ENCODE measurements at regions not wholly inside any gene's neighbourhood (a gene's known extent, or its start where the extent isn't known, plus 50 kb on each side); places are given as distances from the start of the nearest gene placed in this dataset.
A peak's percentile ranks its signal among the peaks of the same experiment; 100 is the strongest.

GRCh38 chr1:102178480-102178879 lies 181.8 kb upstream of the OLFM3 start:
- no peak overlapping the region for H2AFZ ChIP-seq (ENCODE audit: low read depth)
- TF ChIP-seq CTCF (conservative IDR thresholded peaks at IDR 0.05; ENCODE audit: low read depth, low read length): no peak
- no peak overlapping the region for H3K4me2 ChIP-seq
- H4K20me1 ChIP-seq (ENCODE audit: insufficient read depth): no peaks in the 10 kb centered on the region
- H3K4me1 ChIP-seq (ENCODE audit: low read depth, poor library complexity, severe bottlenecking): no peaks in the 10 kb centered on the region
- no peaks in the 10 kb centered on the region for H3K36me3 ChIP-seq (ENCODE audit: insufficient read depth)
- no peak overlapping the region for H3K9ac ChIP-seq
- no peak overlapping the region for H3K4me3 ChIP-seq (IDR thresholded peaks at IDR 0.05; ENCODE audit: insufficient read depth, low read depth, low read length)
- H3K27ac ChIP-seq: no peak overlapping the region
- H3K27me3 ChIP-seq (ENCODE audit: insufficient read depth, low read depth): no peaks in the 10 kb centered on the region
- no peaks in the 10 kb centered on the region for H3K79me2 ChIP-seq (ENCODE audit: insufficient read depth, low read depth)

- TF ChIP-seq CTCF (conservative IDR thresholded peaks at IDR 0.05; ENCODE audit: low read depth, low read length): peak; percentile 65
- no peak overlapping the region for H2AFZ ChIP-seq (ENCODE audit: low read depth)
- H3K4me3 ChIP-seq (IDR thresholded peaks at IDR 0.05; ENCODE audit: insufficient read depth, low read depth, low read length): no peak overlapping the region
- no peak overlapping the region for H3K9ac ChIP-seq
- H3K79me2 ChIP-seq (ENCODE audit: insufficient read depth, low read depth): no peaks in the 10 kb centered on the region
- no peaks in the 10 kb centered on the region for H3K4me1 ChIP-seq (ENCODE audit: low read depth, poor library complexity, severe bottlenecking)
- no peak overlapping the region for H3K4me2 ChIP-seq
- no peak overlapping the region for H3K27ac ChIP-seq
- no peaks in the 10 kb centered on the region for H3K36me3 ChIP-seq (ENCODE audit: insufficient read depth)
- no peaks in the 10 kb centered on the region for H3K27me3 ChIP-seq (ENCODE audit: insufficient read depth, low read depth)
- no peaks in the 10 kb centered on the region for H4K20me1 ChIP-seq (ENCODE audit: insufficient read depth)
These were observed 177.6 kb upstream of the OLFM3 start for GRCh38 chr1:102174259-102174863.

GRCh38 chr1:102172200-102172599 lies 175.5 kb upstream of the OLFM3 start:
- H3K4me3 ChIP-seq (IDR thresholded peaks at IDR 0.05; ENCODE audit: insufficient read depth, low read depth, low read length): no peak overlapping the region
- TF ChIP-seq CTCF (conservative IDR thresholded peaks at IDR 0.05; ENCODE audit: low read depth, low read length): no peak
- H3K36me3 ChIP-seq (ENCODE audit: insufficient read depth): no peaks in the 10 kb centered on the region
- H3K79me2 ChIP-seq (ENCODE audit: insufficient read depth, low read depth): no peaks in the 10 kb centered on the region
- H3K27ac ChIP-seq: no peak overlapping the region
- H2AFZ ChIP-seq (ENCODE audit: low read depth): no peak overlapping the region
- H3K27me3 ChIP-seq (ENCODE audit: insufficient read depth, low read depth): no peaks in the 10 kb centered on the region
- no peak overlapping the region for H3K4me2 ChIP-seq
- H4K20me1 ChIP-seq (ENCODE audit: insufficient read depth): no peaks in the 10 kb centered on the region
- no peaks in the 10 kb centered on the region for H3K4me1 ChIP-seq (ENCODE audit: low read depth, poor library complexity, severe bottlenecking)
- H3K9ac ChIP-seq: no peak overlapping the region

- TF ChIP-seq CTCF (conservative IDR thresholded peaks at IDR 0.05; ENCODE audit: low read depth, low read length): no peak
- H3K27me3 ChIP-seq (ENCODE audit: insufficient read depth, low read depth): no peaks in the 10 kb centered on the region
- H4K20me1 ChIP-seq (ENCODE audit: insufficient read depth): no peaks in the 10 kb centered on the region
- H3K4me3 ChIP-seq (IDR thresholded peaks at IDR 0.05; ENCODE audit: insufficient read depth, low read depth, low read length): no peak overlapping the region
- no peaks in the 10 kb centered on the region for H3K4me1 ChIP-seq (ENCODE audit: low read depth, poor library complexity, severe bottlenecking)
- no peaks in the 10 kb centered on the region for H3K36me3 ChIP-seq (ENCODE audit: insufficient read depth)
- H3K79me2 ChIP-seq (ENCODE audit: insufficient read depth, low read depth): no peaks in the 10 kb centered on the region
- H2AFZ ChIP-seq (ENCODE audit: low read depth): no peak overlapping the region
- H3K9ac ChIP-seq: no peak overlapping the region
- H3K4me2 ChIP-seq: no peak overlapping the region
- no peak overlapping the region for H3K27ac ChIP-seq
These were observed 167.1 kb upstream of the OLFM3 start for GRCh38 chr1:102163799-102164198.

Measured in KMS-11 (cell line).